Thoracic aorta (tissue), 2 donors: ENCODE measurements at regions not wholly inside any gene's neighbourhood (a gene's known extent, or its start where the extent isn't known, plus 50 kb on each side); places are given as distances from the start of the nearest gene placed in this dataset.

Source experiments
- ATAC-seq: fragments of 150-250 bp; one replicate; pipeline ENCODE4 v1.8.0; 2017; ENCODE audit warnings: low read depth; ENCODE audit not compliant: insufficient number of reproducible peaks, low FRiP score
- DNase-seq: peaks from one replicate; pipeline ENCODE4 v3.0.0-alpha.2; 2020; ENCODE audit warnings: low spot score
- H3K27ac ChIP-seq, 2 donors: fragments of 200-600 bp; sonication (generic); 1 replicate in 1 of 2; 2 replicates in 1 of 2; pipeline ENCODE4 v1.5.1; 2016; ENCODE audit warnings: mild to moderate bottlenecking in 2 of 2, moderate library complexity in 2 of 2
- H3K27me3 ChIP-seq: fragments of 200-600 bp; sonication (generic); replicated peaks from 2 replicates; pipeline ENCODE4 v1.6.0; 2016; ENCODE audit warnings: mild to moderate bottlenecking; ENCODE audit not compliant: insufficient read depth
- H3K36me3 ChIP-seq: fragments of 200-600 bp; sonication (generic); one replicate; pipeline ENCODE4 v1.5.1; 2016
- H3K4me1 ChIP-seq, 2 donors: fragments of 200-600 bp; sonication (generic); 1 replicate in 1 of 2; 2 replicates in 1 of 2; pipeline versions ENCODE4 v1.5.1 to v1.6.0; 2016; ENCODE audit warnings: low read depth in 2 of 2, mild to moderate bottlenecking in 1 of 2; ENCODE audit not compliant: control insufficient read depth in 1 of 2
- H3K4me3 ChIP-seq: fragments of 200-600 bp; sonication (generic); 2 replicates; pipeline ENCODE4 v1.5.1; 2016; ENCODE audit warnings: mild to moderate bottlenecking
- H3K9me3 ChIP-seq: fragments of 200-600 bp; sonication (generic); 2 replicates; pipeline ENCODE4 v1.5.1; 2016
- CTCF ChIP-seq: fragments of 200-600 bp; sonication (generic); IDR thresholded peaks from one replicate; pipeline ENCODE4 v1.5.1; 2019; ENCODE audit warnings: antibody characterized with exemption

- Histone ChIP-seq H3K4me1 (no peaks in the 10 kb centered on the region), H3K27me3 (no peaks in the 10 kb centered on the region), H3K9me3 (no peaks in the 10 kb centered on the region), H3K4me3 (no peak overlapping the region), H3K36me3 (no peaks in the 10 kb centered on the region), H3K27ac (no peak overlapping the region)
- no peak for TF ChIP-seq CTCF
- ATAC-seq (no peak), DNase-seq (no peak)
These were observed 434.0 kb downstream of the NR2F2 start for GRCh38 chr15:96764501-96764900.

GRCh38 chr15:96764946-96765345, 434.4 kb downstream of the NR2F2 start:
- Histone ChIP-seq H3K36me3 (no peaks in the 10 kb centered on the region), H3K27ac (no peak overlapping the region), H3K4me1 (no peaks in the 10 kb centered on the region), H3K4me3 (no peak overlapping the region), H3K27me3 (no peaks in the 10 kb centered on the region), H3K9me3 (no peaks in the 10 kb centered on the region)
- ATAC-seq (no peak), DNase-seq (no peak)
- TF ChIP-seq CTCF = no peak

GRCh38 chr15:96766366-96766765, 435.9 kb downstream of the NR2F2 start:
- no peak for TF ChIP-seq CTCF
- no peaks in the 10 kb centered on the region for H3K36me3 ChIP-seq
- H3K9me3 ChIP-seq = no peaks in the 10 kb centered on the region
- H3K27me3 ChIP-seq = no peaks in the 10 kb centered on the region
- no peak for DNase-seq
- H3K27ac ChIP-seq = no peak overlapping the region
- no peak overlapping the region for H3K4me3 ChIP-seq
- H3K4me1 ChIP-seq = no peaks in the 10 kb centered on the region
- ATAC-seq = no peak

- DNase-seq (no peak), ATAC-seq (no peak)
- TF ChIP-seq CTCF = no peak
- Histone ChIP-seq H3K4me1 (no peaks in the 10 kb centered on the region), H3K27ac (no peak overlapping the region), H3K4me3 (no peak overlapping the region), H3K36me3 (no peaks in the 10 kb centered on the region), H3K27me3 (no peaks in the 10 kb centered on the region), H3K9me3 (no peaks in the 10 kb centered on the region)
These were observed 437.4 kb downstream of the NR2F2 start for GRCh38 chr15:96767703-96768434.

- Histone ChIP-seq H3K36me3 (no peaks in the 10 kb centered on the region), H3K4me3 (no peak overlapping the region), H3K4me1 (no peaks in the 10 kb centered on the region), H3K27me3 (no peaks in the 10 kb centered on the region), H3K27ac (no peak overlapping the region), H3K9me3 (no peaks in the 10 kb centered on the region)
- no peak for TF ChIP-seq CTCF
- no peak for DNase-seq
- no peak for ATAC-seq
These were observed 437.9 kb downstream of the NR2F2 start for GRCh38 chr15:96768435-96768789.
